ENCODE measurements at regions not wholly inside any gene's neighbourhood (a gene's known extent, or its start where the extent isn't known, plus 50 kb on each side); places are given as distances from the start of the nearest gene placed in this dataset.

- no peak for DNase-seq
Measured at GRCh38 chr3:161156936-161157335, 51.8 kb upstream of the B3GALNT1 start.

GRCh38 chr3:161161603-161162002, 56.5 kb upstream of the B3GALNT1 start:
- DNase-seq: no peak

GRCh38 chr3:161163297-161163696, 57.8 kb upstream of the NMD3 start:
- no peak for DNase-seq

GRCh38 chr3:161166051-161166450, 55.1 kb upstream of the NMD3 start:
- no peak for DNase-seq

- peak; percentile 2 for DNase-seq
Measured at GRCh38 chr3:161171113-161171512, 50.0 kb upstream of the NMD3 start.

Measured in muscle of arm (tissue), 1 donor.